ENCODE measurements at regions not wholly inside any gene's neighbourhood (a gene's known extent, or its start where the extent isn't known, plus 50 kb on each side); places are given as distances from the start of the nearest gene placed in this dataset.

- no peak for TF ChIP-seq CTCF (IDR thresholded peaks at IDR 0.05; ENCODE audit: low read length)
- TF ChIP-seq EZH2 (optimal IDR thresholded peaks at IDR 0.05; ENCODE audit: low read depth, low read length): no peak
Measured at GRCh38 chr5:52661903-52662595, 125.7 kb upstream of the ITGA1 start.
